ENCODE measurements at regions not wholly inside any gene's neighbourhood (a gene's known extent, or its start where the extent isn't known, plus 50 kb on each side); places are given as distances from the start of the nearest gene placed in this dataset.

DNA sequence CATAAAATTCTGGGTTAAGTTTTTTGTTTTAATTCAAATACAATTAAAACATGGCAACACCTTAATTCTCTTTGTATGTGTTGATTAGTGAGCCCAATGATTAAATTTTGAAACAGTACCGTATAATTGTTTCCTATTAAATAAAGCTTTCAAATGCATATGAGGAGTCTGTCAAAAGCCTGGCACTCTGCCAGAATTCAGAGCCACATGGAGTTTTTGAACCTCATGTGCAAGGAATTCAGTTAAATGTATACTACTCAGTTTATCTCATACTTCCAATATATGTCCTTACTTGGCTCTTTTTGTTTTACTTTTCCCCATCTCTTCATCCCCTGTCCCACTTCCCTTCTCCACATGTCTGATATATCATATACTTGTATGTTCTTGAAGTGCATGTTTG is 165.6 kb upstream of the FAM3C start:
- Histone ChIP-seq H3K9ac (ENCODE audit: insufficient read length) (no peak overlapping the region), H3K4me3 (no peak overlapping the region), H3K9me3 (ENCODE audit: low read depth, low read length) (no peaks in the 10 kb centered on the region), H3K27ac (no peak overlapping the region), H3K36me3 (ENCODE audit: insufficient read depth, low read length) (no peaks in the 10 kb centered on the region)
- no peak for TF ChIP-seq FOXP2 (optimal IDR thresholded peaks at IDR 0.05; ENCODE audit: control extremely low read depth, extremely low read length, insufficient read depth)
- no peak for TF ChIP-seq EZH2 (IDR thresholded peaks at IDR 0.05)
- no peak for TF ChIP-seq POLR2AphosphoS5 (IDR thresholded peaks at IDR 0.05; ENCODE audit: borderline replicate concordance, low read depth, low read length)
- DNase-seq (ENCODE audit: low read depth, low spot score): no peak

DNA sequence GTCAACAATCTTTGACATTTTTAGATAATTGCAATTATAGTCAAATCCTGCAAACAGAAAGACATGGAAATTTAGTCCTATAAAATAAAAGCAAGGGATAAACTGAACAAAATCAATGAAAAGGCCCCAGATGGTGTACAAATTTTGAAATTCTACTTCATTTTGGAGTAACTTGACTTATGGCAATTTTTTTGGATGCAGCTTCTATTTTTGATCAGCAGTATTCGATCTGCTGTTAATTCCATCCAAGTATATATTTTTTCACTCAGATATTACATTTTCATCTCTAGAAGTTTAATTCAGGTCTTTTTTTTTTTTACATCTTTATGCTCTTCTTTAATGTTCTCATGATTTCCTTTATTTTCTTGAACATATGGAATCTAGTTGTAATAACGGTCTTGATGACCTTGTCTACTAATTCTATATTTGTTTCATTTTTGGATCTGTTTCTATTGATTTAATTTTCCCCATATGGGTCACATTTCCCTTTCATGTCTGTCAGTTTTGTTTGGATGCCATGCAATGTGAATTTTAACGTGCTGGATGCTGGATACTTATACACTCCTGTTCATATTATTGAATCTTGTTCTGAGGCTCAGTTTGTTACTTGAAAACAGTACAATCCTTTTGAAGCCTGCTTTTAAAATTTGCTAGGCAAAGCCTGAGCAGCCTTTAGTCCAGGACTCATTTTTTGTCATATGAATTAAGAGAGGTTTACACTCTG is 164.3 kb upstream of the FAM3C start:
- Histone ChIP-seq H3K4me3 (no peak overlapping the region), H3K27ac (no peak overlapping the region), H3K9ac (ENCODE audit: insufficient read length) (no peak overlapping the region), H3K9me3 (ENCODE audit: low read depth, low read length) (no peaks in the 10 kb centered on the region), H3K36me3 (ENCODE audit: insufficient read depth, low read length) (no peaks in the 10 kb centered on the region)
- TF ChIP-seq EZH2 (IDR thresholded peaks at IDR 0.05) (no peak), POLR2AphosphoS5 (IDR thresholded peaks at IDR 0.05; ENCODE audit: borderline replicate concordance, low read depth, low read length) (no peak), FOXP2 (optimal IDR thresholded peaks at IDR 0.05; ENCODE audit: control extremely low read depth, extremely low read length, insufficient read depth) (no peak)
- DNase-seq (ENCODE audit: low read depth, low spot score): no peak

DNA sequence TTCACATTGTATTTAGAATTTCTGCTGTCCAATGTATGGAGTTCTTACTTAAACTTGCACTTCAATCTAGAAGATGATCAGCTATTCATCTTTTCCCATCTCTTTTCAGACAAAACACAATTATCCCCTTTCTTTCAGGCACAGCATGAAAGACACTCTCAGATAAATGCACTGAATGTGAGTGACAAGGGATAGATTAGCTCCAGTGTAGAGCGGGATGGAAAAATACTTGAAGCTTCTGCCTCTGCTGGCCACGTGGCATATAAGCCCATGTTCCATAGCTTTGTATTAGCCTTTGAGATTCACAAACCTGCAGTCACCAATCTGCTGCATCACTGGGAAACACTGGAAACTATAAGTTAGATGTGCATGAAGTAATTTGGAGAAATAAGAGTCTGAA is 162.2 kb upstream of the FAM3C start:
- no peaks in the 10 kb centered on the region for H3K36me3 ChIP-seq (ENCODE audit: insufficient read depth, low read length)
- no peaks in the 10 kb centered on the region for H3K9me3 ChIP-seq (ENCODE audit: low read depth, low read length)
- H3K4me3 ChIP-seq: no peak overlapping the region
- TF ChIP-seq FOXP2 (optimal IDR thresholded peaks at IDR 0.05; ENCODE audit: control extremely low read depth, extremely low read length, insufficient read depth): no peak
- no peak for TF ChIP-seq EZH2 (IDR thresholded peaks at IDR 0.05)
- no peak for TF ChIP-seq POLR2AphosphoS5 (IDR thresholded peaks at IDR 0.05; ENCODE audit: borderline replicate concordance, low read depth, low read length)
- no peak overlapping the region for H3K9ac ChIP-seq (ENCODE audit: insufficient read length)
- DNase-seq (ENCODE audit: low read depth, low spot score): no peak
- no peak overlapping the region for H3K27ac ChIP-seq

DNA sequence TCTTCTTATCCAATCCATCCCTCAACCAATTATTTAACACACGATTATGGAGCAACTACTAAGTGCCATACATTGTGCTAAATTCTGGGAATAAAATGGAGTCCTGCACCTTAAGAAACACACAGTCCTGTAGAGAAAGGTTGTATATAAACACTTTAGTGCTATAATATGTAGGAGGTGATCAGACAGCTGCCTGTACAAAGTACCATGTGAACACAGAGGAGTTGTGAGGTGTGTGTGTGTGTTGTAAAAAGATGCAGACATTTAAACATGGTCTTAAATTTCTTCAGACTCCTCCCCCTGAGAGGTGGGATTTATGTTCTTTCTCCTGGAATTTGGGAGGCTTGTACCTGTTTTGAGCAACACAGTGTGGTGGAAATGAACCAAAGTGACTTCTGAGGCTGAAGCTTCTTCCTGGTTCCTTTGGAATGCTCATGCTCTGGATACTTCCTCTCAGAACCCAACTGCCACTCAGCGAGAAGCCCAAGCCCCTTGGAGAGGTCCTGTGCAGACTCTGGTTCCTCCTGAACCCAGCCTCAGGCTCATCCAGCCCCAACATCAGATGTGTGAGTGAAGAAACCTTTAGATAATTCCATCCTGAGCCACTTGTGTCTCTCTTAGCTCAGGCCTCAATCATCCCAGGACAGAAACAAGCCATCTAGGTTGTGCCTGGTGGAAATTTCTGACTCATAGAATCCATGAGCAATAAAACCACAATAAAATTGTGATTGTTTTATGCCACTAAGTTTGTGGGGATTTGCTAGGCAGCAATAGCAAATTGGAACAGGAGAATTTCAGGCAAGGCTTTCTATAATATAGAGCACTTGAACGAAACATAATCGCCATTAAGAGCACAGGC is 161.2 kb upstream of the FAM3C start:
- Histone ChIP-seq H3K4me3 (no peak overlapping the region), H3K9me3 (ENCODE audit: low read depth, low read length) (no peaks in the 10 kb centered on the region), H3K27ac (no peak overlapping the region), H3K36me3 (ENCODE audit: insufficient read depth, low read length) (no peaks in the 10 kb centered on the region), H3K9ac (ENCODE audit: insufficient read length) (no peak overlapping the region)
- TF ChIP-seq EZH2 (IDR thresholded peaks at IDR 0.05): no peak
- no peak for TF ChIP-seq POLR2AphosphoS5 (IDR thresholded peaks at IDR 0.05; ENCODE audit: borderline replicate concordance, low read depth, low read length)
- no peak for TF ChIP-seq FOXP2 (optimal IDR thresholded peaks at IDR 0.05; ENCODE audit: control extremely low read depth, extremely low read length, insufficient read depth)
- no peak for DNase-seq (ENCODE audit: low read depth, low spot score)

DNA sequence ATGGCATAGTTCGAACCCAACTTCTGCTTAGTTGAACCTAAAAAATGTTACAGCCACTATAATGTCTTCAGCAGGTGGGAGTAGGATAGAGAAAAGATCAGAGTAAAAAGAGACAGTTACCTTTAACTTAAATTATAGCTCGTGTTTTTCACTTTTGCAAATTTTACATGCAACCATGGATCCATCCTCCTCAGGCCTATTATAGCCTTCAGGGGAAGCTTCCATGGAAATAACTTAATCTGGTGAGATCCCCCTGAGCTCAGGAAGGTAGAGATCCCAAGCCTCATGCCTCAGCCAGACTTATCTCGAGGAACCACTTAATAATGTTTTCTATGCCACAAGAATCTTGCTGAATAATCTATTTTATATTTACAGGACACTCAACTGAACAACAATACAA is 159.4 kb upstream of the FAM3C start:
- TF ChIP-seq FOXP2 (optimal IDR thresholded peaks at IDR 0.05; ENCODE audit: control extremely low read depth, extremely low read length, insufficient read depth) (no peak), POLR2AphosphoS5 (IDR thresholded peaks at IDR 0.05; ENCODE audit: borderline replicate concordance, low read depth, low read length) (no peak), EZH2 (IDR thresholded peaks at IDR 0.05) (no peak)
- Histone ChIP-seq H3K4me3 (no peak overlapping the region), H3K9ac (ENCODE audit: insufficient read length) (no peak overlapping the region), H3K36me3 (ENCODE audit: insufficient read depth, low read length) (no peaks in the 10 kb centered on the region), H3K9me3 (ENCODE audit: low read depth, low read length) (no peaks in the 10 kb centered on the region), H3K27ac (no peak overlapping the region)
- DNase-seq (ENCODE audit: low read depth, low spot score): no peak

DNA sequence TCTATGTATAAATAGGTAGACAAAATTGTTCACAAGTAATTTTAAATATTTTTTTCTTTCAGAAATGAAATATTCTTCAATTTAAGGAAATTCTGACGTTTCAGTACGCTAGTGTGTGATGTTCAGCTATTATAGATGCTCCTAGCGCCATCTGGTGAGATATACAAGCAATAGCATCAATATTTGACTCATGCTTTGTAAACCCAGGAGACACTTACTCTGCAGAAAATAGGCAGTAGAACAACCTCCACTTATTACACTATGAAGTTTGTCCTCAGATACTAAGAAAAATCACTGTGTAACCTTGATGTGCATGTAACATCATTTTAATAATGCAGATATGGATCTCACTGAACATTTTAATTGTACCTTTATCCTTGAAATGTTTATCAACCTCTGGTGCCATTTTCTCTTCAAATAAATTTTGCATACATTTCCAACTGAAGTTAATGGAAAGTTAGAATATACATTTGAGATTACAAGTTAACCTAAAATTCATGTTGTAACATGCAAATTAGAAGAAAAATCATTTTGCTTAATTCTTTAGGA is 151.5 kb upstream of the FAM3C start:
- H3K27ac ChIP-seq: no peak overlapping the region
- H3K9ac ChIP-seq (ENCODE audit: insufficient read length): no peak overlapping the region
- no peaks in the 10 kb centered on the region for H3K9me3 ChIP-seq (ENCODE audit: low read depth, low read length)
- no peak for TF ChIP-seq EZH2 (IDR thresholded peaks at IDR 0.05)
- no peak for TF ChIP-seq POLR2AphosphoS5 (IDR thresholded peaks at IDR 0.05; ENCODE audit: borderline replicate concordance, low read depth, low read length)
- TF ChIP-seq FOXP2 (optimal IDR thresholded peaks at IDR 0.05; ENCODE audit: control extremely low read depth, extremely low read length, insufficient read depth): no peak
- H3K36me3 ChIP-seq (ENCODE audit: insufficient read depth, low read length): no peaks in the 10 kb centered on the region
- no peak overlapping the region for H3K4me3 ChIP-seq
- peak; percentile 48 for DNase-seq (ENCODE audit: low read depth, low spot score)

DNA sequence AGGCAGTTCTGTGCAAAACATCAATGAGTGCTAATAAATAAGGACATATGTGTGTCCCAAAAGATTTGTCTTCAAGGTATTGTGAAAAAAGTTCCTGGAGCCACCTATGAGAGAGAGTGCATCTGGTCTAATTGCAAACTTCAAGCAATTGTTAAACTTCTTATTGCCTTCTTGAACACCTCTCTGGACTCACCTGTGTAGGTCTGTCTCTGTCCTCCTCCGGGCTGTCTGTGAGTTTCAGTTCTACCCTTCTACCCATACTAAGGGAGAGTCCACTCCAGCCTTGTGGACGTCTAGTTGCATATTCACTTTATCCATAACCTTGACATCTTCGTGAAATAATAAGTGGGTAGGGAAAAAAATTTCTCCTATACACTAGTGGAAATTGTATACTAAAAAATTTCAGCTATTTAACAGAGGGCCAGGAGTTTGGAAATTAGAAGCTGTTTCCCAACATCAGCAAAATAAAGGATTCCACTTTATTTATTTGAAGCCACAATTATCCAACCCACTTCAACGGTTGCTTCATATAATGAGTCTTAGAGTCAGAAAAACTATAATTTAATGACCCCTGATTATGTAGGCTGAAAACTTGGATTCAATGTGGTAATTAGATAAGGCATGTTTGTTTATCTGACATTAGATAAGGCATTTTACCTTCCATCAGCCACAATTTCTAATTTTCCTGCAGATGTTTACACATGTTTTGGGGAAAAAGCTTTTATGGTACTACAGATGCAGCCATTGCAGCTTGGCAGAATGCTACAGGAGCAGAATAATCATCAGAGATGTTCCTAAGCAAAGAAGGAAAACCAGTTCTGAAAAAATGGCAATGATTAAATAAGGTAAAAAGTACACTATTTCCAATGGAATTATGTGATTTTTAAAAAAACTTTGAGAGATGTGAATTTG is 150.8 kb upstream of the FAM3C start:
- DNase-seq (ENCODE audit: low read depth, low spot score): no peak
- H3K36me3 ChIP-seq (ENCODE audit: insufficient read depth, low read length): no peaks in the 10 kb centered on the region
- H3K27ac ChIP-seq: no peak overlapping the region
- no peak for TF ChIP-seq FOXP2 (optimal IDR thresholded peaks at IDR 0.05; ENCODE audit: control extremely low read depth, extremely low read length, insufficient read depth)
- TF ChIP-seq POLR2AphosphoS5 (IDR thresholded peaks at IDR 0.05; ENCODE audit: borderline replicate concordance, low read depth, low read length): no peak
- no peak for TF ChIP-seq EZH2 (IDR thresholded peaks at IDR 0.05)
- no peaks in the 10 kb centered on the region for H3K9me3 ChIP-seq (ENCODE audit: low read depth, low read length)
- H3K4me3 ChIP-seq: no peak overlapping the region
- no peak overlapping the region for H3K9ac ChIP-seq (ENCODE audit: insufficient read length)

All from SK-N-MC (cell line).